NCI-H526 treated with DMSO at 0.1 percent for 48 hours (cell line): ENCODE measurements at regions not wholly inside any gene's neighbourhood (a gene's known extent, or its start where the extent isn't known, plus 50 kb on each side); places are given as distances from the start of the nearest gene placed in this dataset.

Source experiments
- DNase-seq: peaks from one replicate; lab custom pipeline; 2025; lab: John Stamatoyannopoulos, UW

DNA sequence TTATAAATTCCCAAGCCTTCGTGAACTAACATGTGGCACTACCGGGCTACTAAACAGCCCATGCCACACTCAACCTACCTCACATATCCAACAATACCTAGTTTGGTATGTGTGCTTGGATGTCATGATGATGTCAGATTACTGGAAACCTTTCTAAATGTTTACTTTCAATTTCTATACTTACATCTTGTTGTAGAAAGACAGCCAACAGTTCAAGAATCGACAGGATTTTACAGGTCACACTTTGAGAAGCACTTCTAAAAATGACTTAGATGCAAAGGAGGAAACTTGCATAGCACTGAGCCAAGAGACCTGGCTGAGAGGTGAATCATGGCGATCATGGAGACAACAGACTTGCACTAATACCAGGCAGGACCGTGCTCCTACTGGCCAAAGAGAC lies 209.9 kb downstream of the COL4A1 start:
- DNase-seq: no peak

DNA sequence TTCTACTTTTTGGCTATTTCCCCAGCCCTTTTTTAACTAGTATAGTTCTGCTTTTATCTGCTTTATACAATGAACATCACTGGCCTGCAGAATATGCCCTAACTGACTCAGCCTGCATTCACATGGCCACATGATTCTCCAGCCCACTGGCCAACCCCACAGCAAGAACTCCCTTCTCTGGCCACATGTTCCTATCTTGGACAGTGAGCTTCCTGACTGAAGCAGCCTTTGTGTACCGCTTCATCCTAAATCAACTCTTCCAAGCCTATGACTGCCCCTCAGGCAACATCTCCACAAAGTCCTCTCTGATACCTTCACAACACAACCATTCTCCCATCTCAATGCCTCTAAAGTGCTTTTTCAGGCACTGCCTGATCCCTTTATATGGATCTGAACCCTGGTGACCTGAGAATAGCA lies 214.1 kb downstream of the COL4A1 start:
- DNase-seq: no peak

DNA sequence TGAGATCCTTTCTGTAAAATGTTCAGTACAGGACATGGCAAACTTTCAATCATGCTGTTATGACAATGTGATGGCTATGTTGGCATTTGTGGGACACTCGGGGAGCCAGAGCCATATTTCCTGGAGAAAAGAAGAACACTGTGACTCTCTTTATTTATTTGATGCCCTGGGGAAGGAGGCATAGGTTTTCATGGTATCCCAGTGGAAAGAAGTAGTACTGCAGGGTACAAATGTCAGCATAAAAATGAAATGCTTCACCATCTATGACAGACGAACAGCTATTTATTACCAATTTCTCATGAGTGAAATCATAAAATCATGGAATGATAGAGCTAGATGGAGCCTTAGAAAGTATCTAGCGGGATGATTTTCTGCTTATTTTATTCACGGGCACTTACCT lies 217.1 kb downstream of the COL4A1 start:
- DNase-seq: no peak

DNA sequence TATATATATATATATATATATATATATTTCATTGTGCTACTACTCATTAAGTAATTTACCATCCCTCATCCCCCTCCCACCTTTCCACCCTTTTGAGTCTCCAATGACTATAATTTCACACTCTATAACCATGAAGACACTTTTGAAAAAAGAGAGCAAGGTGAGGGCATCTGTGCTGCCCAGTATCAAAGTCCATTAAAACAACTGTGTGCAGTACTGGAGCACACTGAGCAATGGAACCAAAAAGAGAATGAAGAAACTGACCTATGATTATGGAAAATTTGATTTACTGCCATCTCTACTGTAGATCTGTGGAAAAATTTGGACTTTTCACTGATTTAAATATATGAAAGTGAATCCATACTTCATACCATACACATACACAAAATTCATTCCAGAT lies 217.9 kb downstream of the COL4A1 start:
- no peak for DNase-seq

DNA sequence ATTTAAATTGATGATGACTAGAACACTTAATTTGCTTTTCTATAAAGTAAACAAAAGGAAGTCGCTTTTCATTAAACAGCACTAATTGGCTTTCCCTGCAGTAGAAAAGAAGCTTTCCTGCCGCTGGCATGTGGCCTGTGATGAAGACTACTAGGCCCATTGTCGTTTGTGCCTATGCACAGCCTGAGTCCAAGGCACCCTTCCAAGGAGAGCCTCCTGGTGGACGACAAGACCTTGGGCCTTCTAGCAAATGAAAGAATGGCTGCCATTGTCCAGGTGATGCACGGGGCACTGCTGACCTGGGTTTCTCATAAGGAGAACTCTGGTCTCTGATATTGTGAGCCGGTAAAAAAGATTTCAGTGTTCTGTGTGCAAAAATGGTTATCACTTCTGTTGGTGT lies 233.0 kb downstream of the COL4A1 start:
- no peak for DNase-seq

DNA sequence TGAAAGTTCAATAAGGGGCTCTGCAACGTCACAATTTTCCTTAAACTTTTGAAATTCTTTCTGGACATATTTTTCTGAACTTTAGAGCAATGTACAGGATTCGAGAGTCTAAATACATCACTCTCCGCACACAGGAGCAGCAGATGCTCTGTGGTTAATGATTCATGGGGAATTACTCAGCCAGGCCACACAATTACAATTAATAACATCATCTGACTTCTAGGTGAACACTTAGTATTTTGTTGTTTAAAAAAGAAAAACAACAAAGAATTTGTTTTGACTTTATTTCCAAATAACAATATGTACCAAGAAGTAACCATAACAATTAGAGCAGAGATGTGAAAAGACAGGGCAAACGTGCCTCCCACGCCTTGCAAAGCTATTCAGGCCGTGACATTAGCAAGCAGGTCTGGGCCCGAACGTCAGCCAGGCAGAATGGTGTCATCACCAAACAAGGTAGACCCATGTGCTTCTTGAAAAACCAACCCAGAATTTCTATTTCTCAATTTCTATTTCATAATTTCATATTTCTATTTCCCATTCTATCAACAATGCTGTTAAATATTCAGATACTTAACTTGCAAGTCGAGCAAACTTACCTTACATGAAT lies 236.3 kb downstream of the COL4A1 start:
- no peak for DNase-seq

DNA sequence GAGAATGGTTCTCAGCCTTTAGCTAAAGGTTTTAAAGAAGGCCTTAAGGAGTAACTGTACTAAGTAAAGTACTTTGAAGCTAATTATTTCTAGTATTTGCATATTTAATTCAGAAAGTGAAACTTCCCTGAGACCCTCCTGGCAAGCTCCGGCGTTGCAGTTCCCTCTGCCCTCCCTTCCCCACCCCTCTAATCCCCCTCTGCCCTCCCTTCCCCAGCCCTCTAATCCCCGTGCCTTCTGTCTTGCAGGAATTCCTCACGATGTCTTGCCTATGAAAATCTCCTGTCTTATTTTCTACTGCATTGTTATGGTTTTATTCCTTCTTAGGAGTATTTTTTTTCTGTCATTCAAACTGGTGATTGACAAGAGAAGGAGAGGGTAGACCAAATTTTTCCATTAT lies 236.9 kb downstream of the COL4A1 start:
- DNase-seq: no peak

DNA sequence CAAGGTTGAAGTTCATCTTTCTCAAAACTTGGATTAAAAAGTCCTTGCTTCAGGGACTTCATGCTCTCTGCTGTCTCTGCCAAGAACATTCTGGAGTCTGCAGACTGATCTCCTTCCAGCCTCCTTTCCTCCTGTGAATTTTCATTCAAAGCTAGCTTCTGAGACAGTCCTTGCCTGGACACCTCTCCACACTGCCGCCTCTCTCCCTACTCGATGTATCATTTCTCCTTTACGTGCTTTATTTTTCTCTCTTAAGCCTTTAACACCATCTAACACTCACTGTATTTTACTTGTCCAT lies 238.8 kb downstream of the COL4A1 start:
- no peak for DNase-seq

DNA sequence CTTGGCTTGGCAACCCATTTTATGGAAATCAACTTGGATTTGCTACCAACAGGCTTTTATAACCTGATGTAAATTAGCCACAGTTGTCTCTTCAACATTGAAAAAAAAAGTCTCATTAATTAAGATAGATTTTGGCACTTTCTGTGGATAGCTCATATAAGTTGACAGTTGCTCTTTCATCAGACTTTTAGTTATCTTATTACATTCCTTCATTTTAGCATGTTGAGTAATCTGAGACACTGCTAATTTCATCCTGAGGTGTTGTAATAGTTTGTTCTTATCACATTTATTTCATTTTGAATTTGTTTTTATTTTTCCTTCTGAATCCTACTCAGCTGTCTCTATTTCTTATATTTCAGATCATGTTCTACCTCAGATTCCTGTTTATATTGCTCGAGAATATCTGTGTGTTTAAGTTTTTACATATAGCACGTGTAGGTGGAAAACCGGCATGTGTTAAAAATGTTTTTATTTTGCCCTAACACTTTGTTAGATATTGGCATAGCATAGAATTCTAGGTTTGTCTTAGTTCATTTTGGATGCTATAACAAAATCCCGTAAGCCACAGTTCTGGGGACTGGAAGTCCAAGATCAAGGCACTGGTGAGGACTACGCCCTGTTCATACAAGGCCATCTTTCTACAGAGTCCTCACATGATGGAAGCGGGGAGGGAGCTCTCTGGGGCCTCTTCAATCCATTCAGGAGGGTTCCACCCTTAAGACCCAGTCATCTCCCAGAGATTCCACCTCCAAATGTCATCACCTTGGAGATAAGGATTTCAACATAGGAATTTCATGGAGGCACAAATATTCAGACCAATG lies 239.4 kb downstream of the COL4A1 start:
- no peak for DNase-seq

DNA sequence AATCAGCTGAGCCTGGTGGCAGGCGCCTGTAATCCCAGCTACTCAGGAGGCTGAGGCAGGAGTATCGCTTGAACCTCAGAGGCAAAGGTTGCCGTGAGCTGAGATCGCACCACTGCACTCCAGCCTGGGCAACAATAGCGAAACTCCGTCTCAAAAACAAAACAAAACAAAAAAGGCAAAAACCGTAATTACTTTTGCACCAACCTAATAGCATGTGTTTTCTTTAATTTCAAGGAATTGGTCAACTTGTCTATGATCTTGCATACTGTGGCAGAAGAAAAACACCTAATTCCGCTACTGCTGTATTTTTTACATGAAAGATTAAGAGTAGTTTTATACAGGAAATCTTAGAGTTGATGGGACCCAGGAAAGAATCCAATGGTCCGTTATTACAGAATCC lies 241.2 kb downstream of the COL4A1 start:
- no peak for DNase-seq

DNA sequence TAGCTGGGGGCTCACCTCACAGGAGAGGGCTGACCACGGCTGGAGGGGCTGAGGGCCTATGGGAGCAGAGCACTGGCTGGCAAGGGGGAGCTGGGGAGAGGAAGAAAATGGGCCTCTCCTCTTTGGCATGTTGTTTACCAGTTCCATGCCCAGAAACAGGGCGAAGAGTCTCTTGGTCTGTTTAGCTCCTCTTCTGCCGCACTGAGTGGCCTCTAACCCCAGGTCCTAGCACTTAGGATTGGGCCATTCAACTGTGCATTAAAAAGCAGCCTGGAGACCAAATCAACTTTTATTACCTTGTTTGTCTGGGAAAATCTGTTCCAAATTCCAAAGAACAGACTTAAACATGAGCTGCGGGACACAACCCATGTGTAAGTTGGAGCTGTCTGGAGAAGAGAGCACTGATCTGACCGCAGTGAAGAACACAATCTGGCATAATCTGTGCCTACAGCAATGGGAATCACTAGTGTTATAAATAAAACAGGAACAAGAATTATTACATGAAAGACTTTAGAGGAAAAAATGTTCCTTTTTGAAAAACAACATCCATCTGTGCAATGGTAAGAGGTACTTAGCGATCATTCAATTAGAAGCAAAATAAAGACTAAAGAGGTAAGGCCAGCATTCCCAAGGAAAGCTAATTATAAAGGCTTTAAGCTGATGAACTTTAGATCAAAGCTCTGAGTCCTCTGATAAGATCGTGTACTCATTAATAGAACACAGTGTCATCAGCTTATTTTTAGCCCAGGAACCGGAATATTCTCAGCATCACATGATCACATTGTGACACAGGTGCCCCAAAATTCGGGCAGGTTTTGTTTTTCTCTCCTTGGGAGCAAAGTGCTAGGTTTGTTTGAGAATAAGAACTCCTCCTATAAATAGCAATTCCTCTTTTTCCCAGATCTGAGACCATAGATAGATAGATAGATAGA lies 243.2 kb downstream of the COL4A1 start:
- DNase-seq: no peak

DNA sequence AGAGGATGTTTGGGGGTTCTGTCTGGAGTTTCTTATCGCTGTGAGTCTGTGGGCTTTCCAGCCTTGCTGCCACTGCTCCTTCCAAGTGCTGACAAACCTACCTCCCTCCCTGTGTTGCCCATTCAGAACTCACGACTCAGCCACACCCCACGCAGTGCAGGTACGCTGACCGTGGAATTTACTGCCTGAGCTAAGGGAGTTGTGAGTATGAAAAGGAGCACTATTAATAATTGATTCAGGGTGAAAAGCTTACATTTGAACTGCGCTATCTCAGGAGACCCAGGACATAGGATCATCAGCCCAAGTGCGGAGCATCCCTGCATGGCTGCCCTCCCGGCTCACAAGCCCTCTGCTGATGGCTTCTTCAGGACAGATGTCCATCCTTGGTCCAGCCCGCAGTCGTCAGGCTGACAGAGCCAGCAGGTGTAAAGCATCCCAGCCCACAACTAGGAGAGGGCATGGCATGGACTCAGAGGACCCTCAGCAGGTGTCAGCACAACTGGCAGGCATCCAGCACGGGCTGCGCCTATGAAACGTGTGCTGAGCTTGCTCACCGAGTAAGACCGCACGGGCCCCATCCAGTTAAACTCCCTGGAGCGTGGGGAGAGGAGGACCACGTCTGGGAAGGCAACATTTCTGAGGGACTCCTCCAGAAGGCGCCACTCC lies 244.0 kb downstream of the COL4A1 start:
- no peak for DNase-seq

DNA sequence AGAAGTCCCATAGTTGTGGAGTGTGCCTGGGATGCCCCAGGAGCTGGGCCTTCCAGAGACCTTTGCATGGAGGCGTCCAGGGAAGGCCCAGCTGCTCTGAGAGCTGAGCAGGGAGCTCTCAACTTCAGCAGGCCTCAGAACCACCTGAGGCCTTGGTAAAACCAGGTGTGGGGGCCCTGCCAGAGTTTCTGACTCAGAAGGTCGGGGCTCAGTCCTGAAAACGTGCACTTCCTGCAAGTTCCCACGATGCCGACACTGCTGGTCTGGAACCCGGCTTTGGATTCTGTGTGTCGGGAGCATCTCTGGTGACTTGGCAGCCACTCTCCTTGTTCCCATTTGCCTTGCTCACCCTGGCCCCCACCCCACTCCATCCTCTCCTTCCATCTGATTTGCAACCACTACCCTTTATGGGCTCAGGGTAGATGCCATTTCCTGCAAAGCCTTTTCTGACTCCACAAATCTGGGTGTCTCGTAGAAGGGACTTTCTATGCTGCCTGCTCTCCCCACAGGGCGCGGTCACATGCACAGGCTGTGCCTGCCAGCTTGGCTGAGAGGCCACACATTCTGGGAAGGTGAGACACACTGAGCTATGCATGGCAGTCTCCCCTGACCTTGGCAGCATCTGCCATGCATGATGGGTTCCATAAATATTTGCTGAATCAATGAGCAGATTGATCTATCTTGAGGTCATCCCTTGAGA lies 244.7 kb downstream of the COL4A1 start:
- no peak for DNase-seq

DNA sequence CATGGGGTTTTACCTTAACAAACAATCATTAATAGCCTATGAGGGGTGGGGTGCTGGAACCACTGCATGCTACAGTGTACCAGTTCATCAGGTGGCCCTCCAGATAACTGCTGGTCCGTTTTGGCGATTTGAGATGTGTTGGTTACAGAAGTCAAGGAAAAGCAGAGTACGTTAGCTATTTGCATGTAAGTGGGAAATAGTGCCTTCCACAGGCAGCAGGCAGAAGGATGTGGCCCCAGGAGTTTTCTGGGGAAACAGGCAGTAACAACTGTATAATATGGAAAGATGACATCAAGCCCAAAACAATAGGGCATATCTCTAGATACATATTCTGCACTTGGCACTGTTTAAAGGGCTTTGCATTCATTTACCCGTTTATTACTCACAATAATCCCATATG lies 245.7 kb downstream of the COL4A1 start:
- no peak for DNase-seq

DNA sequence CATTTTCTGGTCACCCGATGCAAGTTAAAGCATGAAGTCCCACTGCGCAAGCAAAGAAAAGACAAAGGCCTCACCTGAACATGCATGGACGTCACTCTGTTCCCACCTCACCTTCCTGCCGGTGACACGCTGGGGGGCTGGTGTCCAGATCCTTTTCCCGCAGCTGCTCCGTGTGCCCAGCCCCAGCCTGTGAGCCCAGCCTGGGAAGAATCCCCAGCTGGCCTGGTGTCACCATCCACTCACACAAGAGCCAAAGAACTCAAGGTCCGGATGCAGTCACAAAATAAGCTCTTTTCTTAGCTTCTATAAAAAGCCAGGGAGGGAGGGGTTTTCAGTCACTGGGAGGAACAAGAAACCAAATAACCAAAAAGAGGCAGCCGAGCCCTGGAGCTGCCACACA lies 249.9 kb downstream of the COL4A1 start:
- DNase-seq: no peak

DNA sequence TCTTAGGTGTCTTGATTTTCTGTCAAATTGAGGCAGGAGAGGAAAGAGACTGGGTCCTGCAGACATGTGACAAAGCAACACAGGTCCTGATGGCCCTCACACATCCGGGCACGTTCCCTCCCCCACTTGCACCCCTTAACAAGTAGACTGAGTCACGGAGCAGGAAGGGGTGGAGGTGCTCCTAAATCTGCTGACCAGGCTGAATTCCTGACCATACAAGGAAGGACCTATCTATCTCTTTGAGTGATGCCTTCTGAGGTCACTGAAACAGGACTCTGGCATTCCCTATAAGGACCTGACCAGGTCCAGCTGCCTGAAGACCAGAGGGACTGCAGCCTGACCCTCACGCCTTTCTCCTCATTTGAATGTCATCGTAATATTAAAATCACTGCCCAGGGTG lies 250.3 kb downstream of the COL4A1 start:
- no peak for DNase-seq

DNA sequence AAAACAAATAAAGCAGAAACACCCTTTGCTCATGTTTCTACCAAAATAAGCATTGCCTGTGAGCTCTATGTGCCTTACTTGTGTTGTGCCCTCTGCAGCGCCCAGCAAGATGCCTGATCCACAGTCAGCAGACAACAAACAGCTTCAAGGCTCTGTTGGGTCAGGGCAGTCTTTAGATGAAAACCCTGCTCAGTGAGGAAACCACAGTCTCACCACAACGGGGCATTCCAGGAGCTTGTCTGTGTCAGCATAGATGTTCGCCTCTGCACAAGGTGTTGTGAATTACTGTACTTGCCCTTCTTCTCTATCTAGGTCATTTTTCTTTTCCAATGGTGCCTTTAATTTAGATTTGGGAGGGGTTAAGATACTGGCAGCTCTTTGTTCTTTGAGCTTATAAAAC lies 251.9 kb downstream of the COL4A1 start:
- no peak for DNase-seq

DNA sequence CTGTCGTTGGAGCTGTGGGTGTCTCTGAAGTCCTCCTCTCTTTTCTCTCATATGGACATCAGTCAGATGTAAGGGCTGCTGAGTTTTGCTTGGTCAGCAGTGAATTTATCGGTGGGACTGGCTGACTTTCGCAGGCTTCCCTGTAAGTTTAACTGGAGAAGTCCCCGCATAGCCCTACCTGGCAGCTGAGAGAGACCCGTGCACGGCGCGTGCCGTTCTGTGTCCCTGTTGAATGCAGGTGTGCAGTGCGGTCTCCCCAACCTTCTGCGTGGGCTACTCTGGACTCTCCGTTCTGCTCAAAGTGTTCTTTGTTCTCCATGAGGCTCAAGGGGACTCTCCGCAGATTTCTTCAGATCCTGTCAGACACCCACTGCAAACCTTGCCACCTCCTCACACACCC lies 252.9 kb downstream of the COL4A1 start:
- DNase-seq: no peak

DNA sequence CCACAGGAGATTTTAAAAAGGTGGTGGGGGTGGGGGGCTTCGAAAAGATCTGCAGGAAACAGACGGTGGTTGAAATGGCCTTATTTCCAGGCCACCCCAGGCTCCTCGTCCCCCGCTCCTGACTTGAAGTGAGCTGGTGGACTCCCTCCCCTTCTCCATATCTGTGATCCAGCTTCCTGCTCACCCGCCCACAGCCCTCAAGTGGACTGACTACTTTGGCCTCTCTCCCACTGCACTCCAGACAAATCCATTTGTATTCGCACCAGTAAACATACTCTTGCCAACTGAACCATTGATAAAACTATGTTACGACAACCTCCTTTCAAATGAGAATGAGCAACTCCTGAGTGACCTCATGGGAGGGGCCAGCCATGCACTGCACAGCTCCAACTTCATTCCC lies 259.5 kb downstream of the COL4A1 start:
- DNase-seq: no peak

DNA sequence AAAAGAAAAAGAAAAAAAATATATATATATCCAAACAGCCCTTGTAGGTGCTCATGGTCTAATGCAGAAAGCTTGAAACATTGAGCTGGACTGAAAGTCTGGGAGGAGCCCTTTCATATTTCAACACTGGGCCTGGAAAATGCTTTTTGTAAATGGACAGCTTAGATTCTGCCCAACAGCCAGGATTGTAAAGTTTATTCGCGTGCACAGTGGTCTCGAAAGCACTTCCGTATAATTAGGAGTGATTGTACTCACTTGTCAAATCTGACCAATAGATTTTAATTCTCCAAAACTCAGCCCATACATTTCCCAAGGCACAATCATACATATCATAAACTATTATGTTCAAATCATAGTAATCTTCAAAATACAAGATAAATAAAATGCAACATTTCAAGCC lies 260.1 kb downstream of the COL4A1 start:
- no peak for DNase-seq

DNA sequence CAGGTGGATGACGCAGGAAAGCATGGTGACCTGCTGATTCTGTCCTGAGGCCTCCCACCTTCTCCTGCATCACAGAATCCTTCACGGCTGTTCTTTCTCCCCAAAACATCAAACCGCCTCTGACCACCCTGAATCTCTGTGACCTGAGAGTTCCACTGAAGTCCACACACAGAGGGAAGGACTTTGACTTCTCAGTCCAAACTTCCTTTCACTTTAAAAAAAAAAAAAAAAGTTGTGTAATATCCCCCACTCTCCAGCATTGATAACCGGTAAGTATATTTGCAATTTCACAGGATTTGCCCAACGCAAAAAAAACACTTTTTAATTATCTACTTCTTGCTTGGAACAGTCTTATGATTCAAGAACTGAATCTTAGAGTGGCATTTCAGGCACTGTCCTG lies 259.5 kb upstream of the IRS2 start:
- no peak for DNase-seq

DNA sequence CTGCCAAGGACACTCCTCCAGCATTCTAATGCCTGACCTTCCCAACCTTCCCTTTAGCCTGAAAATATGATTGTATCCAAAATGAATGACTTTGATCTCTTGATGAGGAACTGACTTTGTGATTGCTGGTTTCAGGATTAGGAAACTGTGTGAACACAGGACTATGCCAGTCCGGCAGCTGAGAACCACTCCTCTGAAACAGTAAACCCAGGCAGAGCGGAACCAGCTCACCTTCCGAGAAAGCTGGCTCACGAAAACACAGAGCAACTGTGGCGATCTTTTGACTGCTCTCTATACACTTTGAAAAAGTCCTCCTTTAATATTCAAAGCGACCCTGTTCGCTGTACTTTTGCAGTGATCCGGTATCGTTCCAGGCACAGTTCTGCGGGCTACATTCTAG lies 258.8 kb upstream of the IRS2 start:
- no peak for DNase-seq
